Stimulated activated CD4-positive, alpha-beta T cell treated with anti-CD3 and anti-CD28 coated beads, Interleukin-4, amount 100 ng/mL, for 24 hours (primary cell): ENCODE measurements at regions not wholly inside any gene's neighbourhood (a gene's known extent, or its start where the extent isn't known, plus 50 kb on each side); places are given as distances from the start of the nearest gene placed in this dataset.

Source experiments
- DNase-seq: peaks from one replicate; pipeline ENCODE4 v3.0.0-alpha.2; 2020

DNA sequence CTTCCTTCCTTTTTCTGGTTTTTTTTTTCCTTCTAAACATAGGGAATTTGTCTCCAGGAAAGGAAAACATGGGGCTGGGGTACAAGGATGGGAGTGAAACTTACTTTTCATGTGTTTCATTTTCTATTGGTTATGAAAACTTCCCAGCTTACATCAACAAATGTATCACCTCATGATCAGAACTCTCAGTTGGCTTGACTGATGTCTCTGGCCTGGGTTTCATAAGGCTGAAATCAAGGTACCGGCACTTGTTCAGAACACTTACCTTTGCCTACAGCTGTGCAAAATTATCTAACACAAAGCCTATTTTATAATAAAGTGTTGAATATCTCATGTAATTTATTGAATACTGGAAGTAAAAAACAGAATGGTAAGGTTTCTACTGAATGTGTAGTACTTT is 91.8 kb upstream of the STT3B start:
- no peak for DNase-seq

DNA sequence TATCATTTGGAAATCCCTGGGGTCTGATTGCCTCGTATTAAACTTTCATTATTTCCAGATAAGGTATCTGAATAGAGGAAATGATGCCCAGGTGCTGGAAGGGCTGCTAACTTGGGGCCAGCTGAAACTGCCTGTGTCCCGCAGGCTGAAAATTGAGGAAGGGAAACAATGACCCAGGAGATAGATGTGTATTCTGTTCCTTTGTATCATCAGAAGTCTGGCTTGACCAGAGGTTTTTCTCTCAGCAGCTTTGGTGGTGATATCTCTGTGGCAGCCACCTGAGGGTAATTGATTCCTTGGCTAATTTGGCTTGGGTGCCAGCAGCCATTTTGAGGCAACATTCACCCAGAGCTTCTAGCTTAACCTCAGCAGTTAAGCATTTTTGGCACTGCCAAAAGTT is 90.0 kb upstream of the STT3B start:
- no peak for DNase-seq

DNA sequence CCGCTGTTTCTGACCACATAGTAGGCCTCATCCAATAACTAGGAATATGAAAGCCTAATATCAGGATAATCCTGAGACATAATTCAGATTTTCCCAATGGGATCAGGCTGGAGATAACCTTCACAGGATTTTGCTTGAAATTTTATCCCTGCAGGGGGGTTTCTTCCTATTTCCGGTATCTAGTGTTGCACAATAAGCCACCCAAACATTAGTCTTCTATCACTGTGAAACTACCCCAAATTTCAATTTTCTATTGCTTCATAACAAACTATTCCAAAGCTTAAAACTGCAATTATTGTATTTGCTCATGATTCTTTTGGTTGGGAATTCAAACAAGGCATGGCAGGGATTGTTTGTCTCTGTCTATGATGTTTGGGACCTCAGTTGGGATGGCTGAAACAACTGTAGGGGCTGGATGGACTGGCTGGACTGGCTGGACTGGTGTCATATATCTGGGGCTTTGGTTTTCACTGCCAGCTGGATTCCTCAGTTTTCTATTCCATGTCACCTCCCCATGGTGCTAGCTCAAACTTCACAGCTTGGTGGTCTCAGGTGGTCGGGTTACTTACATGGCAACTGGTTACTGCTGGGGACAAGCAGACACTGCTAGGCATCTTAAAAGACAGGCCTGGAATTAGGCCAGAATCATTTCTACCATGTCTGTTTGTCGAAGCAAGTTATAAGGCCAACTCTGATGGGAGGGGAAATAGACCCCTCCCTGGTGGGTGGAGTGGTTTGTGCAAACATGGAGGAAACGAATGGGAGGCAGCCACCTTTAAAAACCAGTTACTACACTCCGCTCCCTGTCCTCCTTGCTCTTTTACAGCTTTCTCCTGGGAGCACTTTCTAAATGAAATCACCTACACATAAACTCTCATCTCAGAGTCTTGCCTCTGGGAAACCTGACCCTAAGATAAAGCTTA is 88.2 kb upstream of the STT3B start:
- DNase-seq, result no peak

DNA sequence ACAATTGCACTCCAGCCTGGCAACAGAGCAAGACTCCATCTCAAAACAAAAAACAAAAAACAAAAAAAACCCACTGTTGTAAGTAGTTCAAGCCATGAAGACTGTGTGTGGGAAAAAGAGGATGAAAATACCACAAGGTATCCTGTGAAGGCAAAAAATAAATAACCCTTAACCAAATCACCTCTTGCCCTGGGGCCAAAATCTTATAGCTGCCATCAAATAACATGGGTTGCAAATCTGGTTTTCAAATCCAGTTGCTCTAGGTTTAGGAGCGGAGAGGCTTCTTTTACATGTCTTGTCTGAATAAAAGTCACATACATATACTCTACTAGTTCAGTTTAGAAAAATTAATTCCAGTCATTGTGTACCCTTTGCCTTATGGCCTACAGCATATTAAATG is 87.0 kb upstream of the STT3B start:
- DNase-seq, result no peak

DNA sequence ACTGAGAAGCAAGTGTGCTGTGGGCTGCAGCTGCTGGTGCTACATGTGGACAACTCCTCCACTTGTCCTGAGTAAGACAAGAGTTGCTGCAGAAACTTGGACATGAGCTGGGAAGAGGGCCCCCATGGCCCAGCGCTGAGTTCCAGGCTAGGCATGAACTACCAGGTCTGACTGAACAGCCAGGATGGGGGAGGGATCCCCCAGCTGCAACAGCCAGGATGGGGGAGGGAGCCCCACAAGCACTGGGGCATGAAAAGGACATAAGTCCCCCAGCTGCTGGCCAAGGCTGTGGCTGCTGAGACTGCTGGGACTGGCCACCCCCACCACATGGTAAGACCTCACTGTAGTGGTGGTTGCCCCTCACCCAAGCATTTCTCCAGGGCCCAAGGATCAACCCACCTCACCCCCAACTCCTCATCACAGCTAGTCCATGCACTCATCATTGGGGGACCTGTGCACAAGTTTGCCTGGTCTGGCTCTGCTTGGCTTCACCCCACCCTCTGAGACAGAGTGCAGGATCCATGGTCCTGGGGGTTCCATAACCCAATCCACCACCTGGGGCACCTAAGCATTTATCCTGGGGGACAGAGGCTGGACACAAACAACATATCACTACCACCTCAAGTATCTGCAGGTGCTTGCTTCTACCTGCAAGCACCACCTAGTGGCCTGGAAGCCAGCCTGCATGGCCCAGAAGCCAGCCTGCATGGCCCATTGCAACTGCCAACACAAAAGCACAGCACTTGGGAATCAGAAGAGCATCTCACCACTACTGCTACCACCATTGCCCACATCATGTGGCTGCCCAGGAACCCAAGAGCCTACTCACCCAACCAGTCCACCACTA is 84.5 kb upstream of the STT3B start:
- DNase-seq, result peak; percentile 22

DNA sequence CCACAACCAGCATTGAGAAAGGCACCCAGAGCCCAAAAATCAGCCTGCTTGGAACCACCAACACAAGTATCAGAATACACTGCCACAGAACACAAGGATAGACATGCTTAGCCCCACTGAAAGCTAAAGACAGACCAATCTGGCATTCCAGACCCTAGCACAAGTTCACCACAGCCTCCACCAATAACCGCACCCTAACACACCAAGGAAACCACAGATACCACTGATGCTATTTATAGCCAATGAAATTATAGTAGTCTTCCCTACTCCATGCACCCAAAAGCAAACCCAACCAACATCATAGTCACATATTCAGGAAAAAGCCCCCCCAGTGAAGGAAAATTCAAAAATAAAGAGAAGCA is 83.9 kb upstream of the STT3B start:
- DNase-seq, result no peak

DNA sequence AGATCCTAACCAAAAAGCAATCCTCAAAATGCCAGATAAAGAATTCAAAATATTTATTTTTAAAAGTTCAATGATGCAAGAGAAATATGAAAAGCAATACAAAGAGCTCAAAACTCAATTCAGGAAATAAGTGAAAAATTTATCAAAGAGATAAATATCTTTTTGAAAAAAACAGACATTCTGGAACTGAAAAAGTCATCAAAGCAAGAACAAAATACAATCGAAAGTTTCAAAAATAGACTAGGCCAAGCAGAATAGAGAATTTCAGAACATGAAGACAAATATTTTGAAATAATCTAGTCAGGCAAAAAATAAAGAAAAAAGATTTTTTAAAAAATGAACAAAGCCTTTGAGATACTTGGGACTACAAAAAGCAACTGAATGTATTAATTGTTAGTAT is 83.4 kb upstream of the STT3B start:
- DNase-seq, result no peak

DNA sequence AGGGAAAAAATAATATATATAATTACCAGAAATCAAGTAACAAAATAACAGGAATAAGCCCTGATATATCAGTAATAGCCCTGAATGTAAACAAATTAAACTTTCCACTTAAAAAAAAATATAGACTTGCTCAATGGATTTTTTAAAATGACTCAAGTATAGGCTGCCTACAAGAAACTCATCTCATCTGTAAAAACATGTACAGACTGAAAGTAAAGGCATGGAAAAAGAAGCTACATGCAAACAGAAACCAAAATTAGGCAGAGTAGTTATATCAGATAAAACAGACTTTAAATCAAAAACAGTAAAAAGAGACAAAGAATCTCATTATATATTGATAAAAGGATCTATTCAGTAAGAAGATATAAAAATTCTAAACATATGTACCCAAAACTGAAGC is 82.4 kb upstream of the STT3B start:
- no peak for DNase-seq

DNA sequence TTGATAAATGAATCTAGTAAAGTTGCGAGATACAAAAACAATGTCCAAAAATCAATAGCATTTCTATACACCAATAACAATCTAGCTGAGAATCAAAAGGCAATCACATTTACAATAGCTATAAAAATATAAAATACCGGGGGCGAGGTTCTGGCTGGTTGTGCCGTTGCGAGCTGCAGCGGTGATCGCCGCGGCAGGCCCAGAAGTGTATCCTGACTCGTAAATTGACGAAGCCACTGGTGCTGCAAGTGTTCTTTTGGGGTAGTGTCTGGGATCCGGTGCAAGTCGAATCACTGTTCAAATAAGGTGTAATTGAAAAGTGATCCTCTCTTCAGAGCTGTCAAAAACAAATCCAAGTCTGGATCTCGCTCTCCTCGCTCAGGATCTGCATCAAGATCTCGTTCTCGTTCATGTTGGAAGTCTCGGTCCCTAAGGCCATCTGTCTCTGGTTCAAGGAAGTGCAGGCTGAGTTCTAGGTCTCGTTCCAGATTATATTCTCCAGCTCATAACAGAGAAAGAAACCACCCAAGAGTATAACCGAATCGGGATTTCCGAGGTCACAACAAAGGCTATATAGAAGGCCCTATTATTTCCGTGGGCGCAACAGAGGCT is 80.1 kb upstream of the STT3B start:
- DNase-seq, result no peak

DNA sequence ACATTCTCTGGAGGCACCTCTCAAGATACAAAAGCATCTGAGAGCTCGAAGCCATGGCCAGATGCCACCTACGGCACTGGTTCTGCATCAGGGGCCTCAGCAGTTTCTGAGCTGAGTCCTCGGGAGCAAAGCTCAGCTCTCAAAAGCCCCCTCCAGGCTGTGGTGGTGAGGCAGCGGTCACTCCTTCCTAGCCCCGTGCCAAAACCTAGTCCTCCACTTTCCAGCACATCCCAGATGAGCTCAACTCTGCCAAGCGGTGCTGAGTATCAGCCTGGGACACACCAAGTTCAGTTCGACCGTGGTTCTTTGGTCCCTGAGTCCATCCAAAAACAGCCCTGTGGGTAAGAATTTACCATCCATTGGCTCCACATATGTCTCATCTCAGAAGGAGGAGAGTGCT is 79.3 kb upstream of the STT3B start:
- DNase-seq, result no peak

DNA sequence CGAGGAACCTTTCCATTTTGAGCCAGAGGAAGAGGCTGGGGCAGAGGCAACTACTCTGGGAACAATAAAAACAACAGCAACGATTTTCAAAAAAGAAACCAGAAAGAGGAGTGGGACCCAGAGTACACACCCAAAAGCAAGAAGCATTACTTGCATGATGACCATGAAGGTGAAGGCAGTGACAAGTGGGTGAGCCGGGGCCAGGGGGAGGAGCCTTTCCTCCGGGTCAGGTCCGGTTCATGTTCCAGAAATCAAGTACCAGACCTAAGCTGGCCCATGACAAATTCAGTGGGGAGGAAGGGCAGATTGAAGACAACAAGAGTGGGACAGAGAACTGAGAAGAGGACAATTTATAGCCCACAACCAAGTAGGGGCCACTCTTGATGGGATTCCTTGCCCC is 77.2 kb upstream of the STT3B start:
- no peak for DNase-seq

DNA sequence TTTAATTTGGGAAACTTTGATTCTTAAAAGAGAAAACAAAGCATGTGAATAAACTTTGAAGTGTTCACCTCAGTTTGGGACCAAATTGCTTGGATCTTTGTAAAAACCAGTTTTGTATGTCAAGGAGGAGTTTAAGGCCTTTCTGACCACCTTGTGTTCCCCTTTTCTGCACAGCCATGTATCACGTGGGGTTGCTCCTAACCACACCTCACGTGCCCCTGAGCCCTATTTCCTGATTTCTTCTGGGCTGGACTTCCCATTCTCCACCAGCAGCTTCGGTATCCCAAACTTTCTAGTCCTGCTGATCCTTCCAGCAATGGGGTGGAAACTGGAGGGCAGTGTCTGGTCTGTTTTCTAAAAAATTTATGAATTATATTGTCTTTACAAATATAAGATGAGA is 76.4 kb upstream of the STT3B start:
- no peak for DNase-seq

DNA sequence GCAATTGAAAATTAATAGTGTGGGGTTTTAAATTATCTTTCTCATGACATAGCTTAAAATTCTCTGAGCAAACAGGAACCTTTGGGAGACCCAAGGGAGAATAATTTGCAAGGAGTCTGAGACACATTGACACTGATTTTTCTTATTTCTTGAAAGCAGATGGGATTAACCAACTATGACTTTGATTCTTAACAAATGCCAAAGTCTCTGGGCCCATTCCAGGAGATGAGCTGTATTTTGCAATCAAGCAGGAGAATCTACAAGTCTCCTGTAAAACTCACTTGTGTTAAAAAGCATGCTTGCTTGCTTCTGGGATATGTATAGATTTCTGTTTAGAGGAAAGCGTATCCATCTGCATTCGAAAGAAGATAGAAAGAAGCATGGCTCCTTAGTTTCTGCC is 71.3 kb upstream of the STT3B start:
- no peak for DNase-seq

DNA sequence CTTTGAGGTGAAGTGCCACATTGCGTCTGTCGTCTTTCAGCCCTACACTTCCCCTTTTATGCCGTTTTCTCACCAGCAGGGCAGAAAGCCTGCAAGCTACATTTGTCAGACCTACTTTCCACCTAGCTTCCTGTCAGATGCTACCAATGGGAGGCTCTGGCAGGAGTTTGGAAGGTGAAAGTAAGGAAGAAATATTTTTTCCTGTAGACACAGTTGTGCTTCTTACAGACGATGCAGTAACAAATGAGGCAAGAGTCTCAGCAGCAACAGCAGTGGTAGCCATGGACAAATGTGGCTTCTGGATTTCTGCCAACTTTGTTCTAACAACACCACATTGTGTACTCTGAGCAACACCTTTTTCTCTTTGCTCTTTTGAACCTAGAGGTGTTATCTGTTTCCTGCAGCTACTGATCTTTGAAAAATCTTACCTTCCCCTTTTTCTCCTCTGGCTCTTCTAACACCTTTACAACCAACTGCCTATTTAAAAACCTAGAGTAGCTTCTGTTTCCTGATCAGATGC is 70.6 kb upstream of the STT3B start:
- DNase-seq, result peak; percentile 26

DNA sequence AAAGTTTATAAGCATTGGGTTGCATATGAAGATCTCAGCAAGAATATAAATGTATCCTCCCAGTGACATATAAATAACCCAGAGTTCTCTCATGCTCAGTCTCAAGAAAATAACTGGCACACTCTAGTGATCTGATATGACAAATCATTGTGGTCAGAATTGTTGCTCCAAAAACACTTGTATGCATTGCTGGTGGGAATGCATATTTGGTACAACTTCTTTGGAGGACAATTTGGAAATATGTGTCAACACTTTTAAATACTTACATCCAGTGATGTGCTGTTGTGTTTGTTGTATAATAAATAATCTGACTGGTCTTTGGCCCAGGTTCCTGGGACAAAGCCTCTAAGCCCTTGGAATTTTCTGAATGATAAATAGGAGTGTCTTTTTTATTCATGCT is 66.7 kb upstream of the STT3B start:
- no peak for DNase-seq

DNA sequence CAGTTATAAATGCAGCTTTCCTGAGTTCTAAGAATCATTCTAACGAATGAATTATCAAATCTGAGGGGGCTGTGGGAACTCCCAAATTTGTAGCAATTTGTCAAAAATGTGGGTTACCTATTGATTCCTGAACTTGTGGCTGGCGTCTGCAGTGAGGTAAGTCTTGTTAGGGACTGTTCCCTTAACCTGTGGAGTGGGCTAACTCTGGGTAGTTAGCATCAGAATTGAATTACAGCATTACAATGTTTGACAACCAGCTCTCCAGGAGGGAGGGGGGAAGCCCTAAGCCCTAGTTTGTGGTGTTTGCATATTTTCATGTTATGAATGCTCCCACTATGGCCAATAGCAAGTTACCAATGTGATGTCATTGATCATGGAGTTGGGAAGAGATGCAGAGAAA is 65.9 kb upstream of the STT3B start:
- no peak for DNase-seq

DNA sequence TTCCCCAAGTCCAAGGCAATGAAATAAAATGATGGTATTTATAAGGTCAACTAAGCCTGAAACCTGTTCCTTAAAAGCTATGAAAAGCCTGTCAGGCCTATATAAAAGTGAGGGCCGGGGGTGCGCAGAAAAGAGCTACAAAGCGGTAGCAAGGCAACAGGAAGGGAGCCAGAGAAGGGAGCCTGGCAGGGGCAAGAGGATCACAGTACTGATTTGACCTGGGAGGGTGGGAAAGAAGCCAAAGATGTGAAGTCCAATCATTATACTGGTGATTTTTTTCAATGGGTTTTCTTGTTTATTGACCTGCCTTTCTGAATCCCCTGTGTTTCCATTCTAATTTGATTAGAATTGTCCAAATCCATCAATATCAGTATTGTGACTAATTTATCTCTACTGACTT is 64.3 kb upstream of the STT3B start:
- no peak for DNase-seq

DNA sequence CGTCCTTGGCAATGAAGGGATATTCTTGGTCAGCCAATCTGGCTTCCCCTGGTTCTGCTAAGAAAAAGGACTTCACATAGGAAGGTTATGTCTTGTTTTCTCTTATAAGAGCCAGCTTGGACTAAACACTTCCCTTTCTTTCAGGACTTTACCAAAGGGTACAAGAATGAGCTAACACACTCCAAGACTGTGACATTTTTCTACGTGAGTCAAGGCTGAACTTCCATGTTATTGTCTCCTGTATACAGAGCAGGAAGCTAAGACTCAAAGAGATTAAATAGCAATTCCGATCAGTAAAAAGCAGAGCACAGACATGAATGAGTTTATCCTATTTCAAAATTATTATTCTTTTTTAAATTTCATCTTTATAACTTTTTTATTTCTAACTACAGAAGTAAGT is 63.3 kb upstream of the STT3B start:
- no peak for DNase-seq

DNA sequence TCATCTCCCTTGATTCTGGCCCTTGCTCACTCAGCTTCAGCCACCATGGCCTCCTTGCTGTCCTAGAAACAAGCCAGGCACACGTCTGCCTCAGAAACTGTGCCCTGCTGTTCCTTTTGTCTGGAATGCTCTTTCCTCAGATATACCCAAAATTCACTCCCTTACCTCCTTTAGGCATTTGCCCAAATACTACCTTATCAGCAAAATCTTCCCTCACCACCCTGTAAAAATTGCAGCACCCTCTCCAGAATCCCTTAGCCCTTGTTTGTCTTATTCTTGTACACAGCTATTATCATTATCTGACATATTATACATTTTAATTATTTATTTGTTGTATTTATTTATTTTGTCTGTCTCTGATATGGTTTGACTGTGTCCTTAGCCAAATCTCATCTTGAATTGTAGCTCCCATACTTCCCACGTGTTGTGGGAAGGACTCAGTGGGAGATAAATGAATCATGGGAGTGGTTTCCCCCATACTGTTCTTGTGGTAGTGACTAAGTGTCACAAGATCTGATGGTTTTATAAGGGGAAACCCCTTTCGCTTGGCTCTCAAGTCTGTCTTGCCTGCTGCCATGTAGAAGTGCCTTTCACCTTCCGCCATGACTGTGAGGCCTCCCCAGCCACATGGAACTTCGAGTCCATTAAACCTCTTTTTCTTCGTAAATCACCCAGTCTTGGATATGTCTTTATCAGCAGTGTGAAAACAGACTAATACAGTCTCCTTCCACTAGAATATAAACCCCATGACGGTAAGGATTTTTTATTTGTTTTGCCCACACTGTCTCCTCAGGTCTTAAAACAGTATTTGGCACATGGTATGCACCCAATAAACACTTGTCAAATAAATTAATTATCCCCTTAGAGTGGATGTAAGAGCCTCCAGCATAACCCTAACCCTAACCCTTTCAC is 60.0 kb upstream of the STT3B start:
- peak; percentile 60 for DNase-seq

DNA sequence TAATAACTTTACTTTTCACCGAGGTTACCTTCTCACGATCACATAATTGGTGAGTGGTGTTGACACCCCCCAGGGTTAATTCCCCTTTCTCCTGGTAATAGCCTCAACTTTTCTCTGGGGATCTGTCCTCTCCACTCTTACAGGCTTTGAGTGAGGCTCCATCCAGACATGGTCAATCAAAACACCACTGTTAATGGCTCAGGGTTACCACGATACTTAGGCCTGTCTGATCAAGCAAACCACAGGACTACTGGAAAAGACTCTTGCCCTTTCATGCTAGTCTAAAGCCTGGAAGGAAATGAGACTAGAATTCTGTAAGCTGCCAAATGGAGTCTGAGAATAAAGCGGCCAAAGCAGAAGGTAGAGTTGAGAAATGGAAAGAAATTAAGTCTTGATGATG is 56.5 kb upstream of the STT3B start:
- no peak for DNase-seq

DNA sequence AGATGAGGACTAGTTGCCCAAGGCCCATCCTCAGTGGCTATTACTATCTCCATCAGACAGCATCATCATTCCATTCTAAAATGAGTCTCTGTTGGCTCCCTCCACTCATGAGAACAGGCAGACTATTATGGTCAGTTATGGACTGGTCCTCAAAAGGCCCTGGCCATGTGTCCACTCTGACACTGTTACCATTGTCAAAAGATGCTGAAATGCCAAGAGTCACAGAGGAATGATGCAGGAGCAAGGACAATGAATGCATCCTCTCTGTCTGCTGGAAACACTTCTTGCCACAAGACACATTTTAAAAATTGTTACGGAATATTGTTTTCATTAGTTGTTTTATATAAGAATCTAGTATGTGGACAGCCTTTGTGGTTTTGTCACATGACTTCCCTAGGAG is 53.3 kb upstream of the STT3B start:
- no peak for DNase-seq

DNA sequence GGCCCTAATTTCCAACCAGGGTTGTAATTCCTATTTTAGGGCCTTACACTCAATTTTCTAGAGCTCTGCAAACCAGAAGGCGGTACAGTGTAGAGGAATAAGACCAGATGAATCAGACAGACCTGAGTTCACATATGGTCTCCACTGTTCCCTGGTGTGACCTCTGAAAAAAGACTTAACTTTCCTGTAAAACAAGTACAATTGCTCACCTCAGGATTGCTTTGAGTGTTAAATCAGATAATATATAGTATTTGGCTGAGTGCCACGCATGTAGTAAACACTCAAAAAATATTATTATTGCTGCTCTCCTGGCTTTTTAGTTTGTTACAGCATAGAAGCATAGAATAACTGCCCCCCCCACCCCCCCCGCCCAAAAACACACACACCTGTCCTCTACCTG is 51.0 kb upstream of the STT3B start:
- no peak for DNase-seq
